ENCODE measurements at regions not wholly inside any gene's neighbourhood (a gene's known extent, or its start where the extent isn't known, plus 50 kb on each side); places are given as distances from the start of the nearest gene placed in this dataset.
A peak's percentile ranks its signal among the peaks of the same experiment; 100 is the strongest.
"Not testable (repeated sequence)": the region's sequence is repeated elsewhere in the genome, so short reads cannot be mapped to it uniquely, and the experiment has no call there.

DNA sequence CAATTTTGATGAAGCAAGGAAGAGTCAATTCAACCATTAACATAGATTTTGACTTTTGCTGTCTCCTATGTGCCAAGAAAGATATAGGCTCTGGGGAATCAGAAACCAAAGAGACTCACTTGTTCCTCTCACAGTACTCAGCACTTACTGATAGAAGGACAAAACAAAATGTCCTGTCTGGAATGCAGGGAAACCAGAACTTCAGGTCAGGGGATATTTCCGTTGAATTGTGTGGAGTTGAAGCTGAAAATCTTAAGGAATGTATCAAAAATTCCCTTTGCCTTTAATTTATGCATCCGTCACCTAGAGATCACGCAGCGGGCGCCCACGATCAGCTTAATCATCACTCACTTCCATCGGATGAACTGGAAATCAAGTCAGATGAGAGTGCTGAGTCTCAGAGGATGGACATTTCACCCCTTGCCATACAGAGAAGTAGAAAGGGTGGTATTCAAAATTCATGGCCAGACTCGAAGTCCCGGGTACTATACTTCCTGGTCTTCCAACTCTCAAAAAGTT lies 63.2 kb upstream of the ALDH3B2 start:
- not testable (repeated sequence) for H3K4me2 ChIP-seq (ENCODE audit: low read length); H3K9me3 ChIP-seq (ENCODE audit: control insufficient read depth, insufficient read depth, low read length); H3K36me3 ChIP-seq (ENCODE audit: control insufficient read depth, low read length); H4K20me1 ChIP-seq (ENCODE audit: control insufficient read depth, insufficient read depth, low read depth, low read length); H3K79me2 ChIP-seq (ENCODE audit: control insufficient read depth, low read length); H3K4me3 ChIP-seq (ENCODE audit: low read length); H3K4me1 ChIP-seq (ENCODE audit: control insufficient read depth, low read length); H3F3A ChIP-seq (ENCODE audit: control insufficient read depth, insufficient read depth); H3K27ac ChIP-seq (ENCODE audit: low read depth, low read length); H3K27me3 ChIP-seq (ENCODE audit: control insufficient read depth, low read length); H3K9me2 ChIP-seq (replicated peaks; ENCODE audit: control insufficient read depth, low read length)

DNA sequence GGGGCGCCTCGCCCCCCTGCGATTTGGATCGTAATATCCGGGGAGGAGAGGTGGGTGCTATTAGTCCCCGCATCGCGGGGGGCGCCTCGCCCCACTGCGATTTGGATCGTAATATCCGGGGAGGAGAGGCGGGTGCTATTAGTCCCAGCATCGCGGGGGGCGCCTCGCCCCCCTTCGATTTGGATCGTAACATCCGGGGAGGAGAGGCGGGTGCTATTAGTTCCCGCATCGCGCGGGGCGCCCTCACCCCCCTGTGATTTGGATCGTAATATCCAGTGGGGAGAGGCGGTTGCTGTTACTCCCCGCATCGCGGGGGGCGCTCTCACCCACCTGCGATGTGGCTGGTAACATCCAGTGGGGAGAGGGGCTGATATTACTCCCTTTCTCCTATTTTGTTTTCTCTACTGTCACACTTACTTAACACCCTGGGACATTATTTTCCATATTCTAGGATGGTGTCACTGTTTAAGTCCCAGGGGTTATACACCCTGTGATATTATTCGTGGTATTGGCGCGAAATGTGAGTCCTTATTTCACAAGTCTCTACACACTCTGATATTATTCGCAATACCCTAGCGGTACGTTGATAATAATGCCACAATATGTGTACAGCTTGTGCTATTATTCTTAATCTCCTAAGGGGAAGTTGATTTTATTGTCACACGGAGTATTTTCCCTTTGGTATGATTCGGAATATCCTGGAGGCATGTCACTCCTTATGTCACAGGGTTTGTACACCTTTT lies 57.8 kb upstream of the ALDH3B2 start:
- no peak overlapping the region for H3K4me3 ChIP-seq (ENCODE audit: low read length)
- H3K9me3 ChIP-seq (ENCODE audit: control insufficient read depth, insufficient read depth, low read length) = no peaks in the 10 kb centered on the region

DNA sequence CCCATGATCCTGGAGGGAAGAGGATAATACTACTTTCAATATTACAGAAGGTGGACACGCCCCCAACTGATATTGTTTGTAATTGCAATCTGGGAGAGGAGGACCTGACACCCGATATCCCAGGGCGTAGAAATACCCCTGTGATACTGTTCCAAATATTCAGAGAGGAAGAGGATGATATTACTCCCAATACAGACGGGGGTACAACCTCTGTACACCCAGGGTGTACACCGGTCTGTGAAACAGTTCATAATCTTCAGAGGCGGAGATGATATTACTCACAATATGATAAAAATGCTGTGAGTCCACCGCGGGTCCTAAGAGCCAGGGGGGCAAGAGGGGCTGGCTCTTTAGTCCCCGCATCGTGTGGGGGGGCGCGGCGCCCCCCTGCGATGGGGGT lies 57.2 kb upstream of the ALDH3B2 start:
- Histone ChIP-seq H3K27ac (ENCODE audit: low read depth, low read length) (no peak overlapping the region), H3K4me3 (ENCODE audit: low read length) (no peak overlapping the region), H3F3A (ENCODE audit: control insufficient read depth, insufficient read depth) (no peaks in the 10 kb centered on the region), H3K4me2 (ENCODE audit: low read length) (no peak overlapping the region), H3K9me2 (replicated peaks; ENCODE audit: control insufficient read depth, low read length) (no peaks in the 10 kb centered on the region), H4K20me1 (ENCODE audit: control insufficient read depth, insufficient read depth, low read depth, low read length) (no peaks in the 10 kb centered on the region), H3K4me1 (ENCODE audit: control insufficient read depth, low read length) (peaks cover 4% of the 10 kb centered on the region), H3K27me3 (ENCODE audit: control insufficient read depth, low read length) (no peaks in the 10 kb centered on the region), H3K36me3 (ENCODE audit: control insufficient read depth, low read length) (no peaks in the 10 kb centered on the region), H3K79me2 (ENCODE audit: control insufficient read depth, low read length) (no peaks in the 10 kb centered on the region), H3K9me3 (ENCODE audit: control insufficient read depth, insufficient read depth, low read length) (no peaks in the 10 kb centered on the region)
- no peak for TF ChIP-seq EZH2phosphoT487 (IDR thresholded peaks at IDR 0.05; ENCODE audit: borderline replicate concordance, low read length)
- TF ChIP-seq, protein P1, sequence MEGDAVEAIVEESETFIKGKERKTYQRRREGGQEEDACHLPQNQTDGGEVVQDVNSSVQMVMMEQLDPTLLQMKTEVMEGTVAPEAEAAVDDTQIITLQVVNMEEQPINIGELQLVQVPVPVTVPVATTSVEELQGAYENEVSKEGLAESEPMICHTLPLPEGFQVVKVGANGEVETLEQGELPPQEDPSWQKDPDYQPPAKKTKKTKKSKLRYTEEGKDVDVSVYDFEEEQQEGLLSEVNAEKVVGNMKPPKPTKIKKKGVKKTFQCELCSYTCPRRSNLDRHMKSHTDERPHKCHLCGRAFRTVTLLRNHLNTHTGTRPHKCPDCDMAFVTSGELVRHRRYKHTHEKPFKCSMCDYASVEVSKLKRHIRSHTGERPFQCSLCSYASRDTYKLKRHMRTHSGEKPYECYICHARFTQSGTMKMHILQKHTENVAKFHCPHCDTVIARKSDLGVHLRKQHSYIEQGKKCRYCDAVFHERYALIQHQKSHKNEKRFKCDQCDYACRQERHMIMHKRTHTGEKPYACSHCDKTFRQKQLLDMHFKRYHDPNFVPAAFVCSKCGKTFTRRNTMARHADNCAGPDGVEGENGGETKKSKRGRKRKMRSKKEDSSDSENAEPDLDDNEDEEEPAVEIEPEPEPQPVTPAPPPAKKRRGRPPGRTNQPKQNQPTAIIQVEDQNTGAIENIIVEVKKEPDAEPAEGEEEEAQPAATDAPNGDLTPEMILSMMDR (IDR thresholded peaks at IDR 0.05; ENCODE audit: low read depth, low read length, poor library complexity, severe bottlenecking) = no peak

More for the DNA sequence above, 57.8 kb upstream of the ALDH3B2 start:
- TF ChIP-seq EZH2phosphoT487 (IDR thresholded peaks at IDR 0.05; ENCODE audit: borderline replicate concordance, low read length) = no peak
- TF ChIP-seq, protein P1 (IDR thresholded peaks at IDR 0.05; ENCODE audit: low read depth, low read length, poor library complexity, severe bottlenecking) = peak; percentile 34
- Histone ChIP-seq H4K20me1 (ENCODE audit: control insufficient read depth, insufficient read depth, low read depth, low read length) (no peaks in the 10 kb centered on the region), H3K27ac (ENCODE audit: low read depth, low read length) (no peak overlapping the region), H3K9me2 (replicated peaks; ENCODE audit: control insufficient read depth, low read length) (no peaks in the 10 kb centered on the region), H3K27me3 (ENCODE audit: control insufficient read depth, low read length) (no peaks in the 10 kb centered on the region), H3K79me2 (ENCODE audit: control insufficient read depth, low read length) (no peaks in the 10 kb centered on the region), H3K4me1 (ENCODE audit: control insufficient read depth, low read length) (peaks cover 4% of the 10 kb centered on the region), H3K4me2 (ENCODE audit: low read length) (no peak overlapping the region), H3F3A (ENCODE audit: control insufficient read depth, insufficient read depth) (no peaks in the 10 kb centered on the region), H3K36me3 (ENCODE audit: control insufficient read depth, low read length) (no peaks in the 10 kb centered on the region)

DNA sequence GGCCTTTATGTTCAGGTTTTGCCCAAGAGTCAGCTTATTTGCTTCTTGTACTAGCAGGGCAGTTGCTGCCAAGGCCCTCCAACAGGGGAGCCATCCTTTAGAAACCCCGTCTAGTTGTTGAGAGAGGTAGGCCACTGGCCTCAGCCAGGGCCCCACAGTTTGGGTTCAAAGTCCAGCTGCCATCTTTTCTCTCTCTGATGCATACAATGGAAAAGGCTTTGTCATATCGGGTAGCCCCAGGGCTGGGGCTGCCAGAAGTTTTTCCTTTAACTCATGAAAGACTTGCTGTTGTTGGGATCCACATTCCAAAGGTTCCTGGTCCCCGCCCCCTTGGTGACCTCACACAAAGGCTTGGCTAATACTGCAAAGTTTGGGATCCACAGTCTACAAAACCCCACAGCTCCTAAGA lies 53.7 kb upstream of the ALDH3B2 start:
- not testable (repeated sequence) for H3K4me1 ChIP-seq (ENCODE audit: control insufficient read depth, low read length); H3K4me2 ChIP-seq (ENCODE audit: low read length); H3K36me3 ChIP-seq (ENCODE audit: control insufficient read depth, low read length); H4K20me1 ChIP-seq (ENCODE audit: control insufficient read depth, insufficient read depth, low read depth, low read length); H3K79me2 ChIP-seq (ENCODE audit: control insufficient read depth, low read length); H3K9me3 ChIP-seq (ENCODE audit: control insufficient read depth, insufficient read depth, low read length); H3K9me2 ChIP-seq (replicated peaks; ENCODE audit: control insufficient read depth, low read length); H3K4me3 ChIP-seq (ENCODE audit: low read length); H3K27me3 ChIP-seq (ENCODE audit: control insufficient read depth, low read length); H3F3A ChIP-seq (ENCODE audit: control insufficient read depth, insufficient read depth); H3K27ac ChIP-seq (ENCODE audit: low read depth, low read length)

DNA sequence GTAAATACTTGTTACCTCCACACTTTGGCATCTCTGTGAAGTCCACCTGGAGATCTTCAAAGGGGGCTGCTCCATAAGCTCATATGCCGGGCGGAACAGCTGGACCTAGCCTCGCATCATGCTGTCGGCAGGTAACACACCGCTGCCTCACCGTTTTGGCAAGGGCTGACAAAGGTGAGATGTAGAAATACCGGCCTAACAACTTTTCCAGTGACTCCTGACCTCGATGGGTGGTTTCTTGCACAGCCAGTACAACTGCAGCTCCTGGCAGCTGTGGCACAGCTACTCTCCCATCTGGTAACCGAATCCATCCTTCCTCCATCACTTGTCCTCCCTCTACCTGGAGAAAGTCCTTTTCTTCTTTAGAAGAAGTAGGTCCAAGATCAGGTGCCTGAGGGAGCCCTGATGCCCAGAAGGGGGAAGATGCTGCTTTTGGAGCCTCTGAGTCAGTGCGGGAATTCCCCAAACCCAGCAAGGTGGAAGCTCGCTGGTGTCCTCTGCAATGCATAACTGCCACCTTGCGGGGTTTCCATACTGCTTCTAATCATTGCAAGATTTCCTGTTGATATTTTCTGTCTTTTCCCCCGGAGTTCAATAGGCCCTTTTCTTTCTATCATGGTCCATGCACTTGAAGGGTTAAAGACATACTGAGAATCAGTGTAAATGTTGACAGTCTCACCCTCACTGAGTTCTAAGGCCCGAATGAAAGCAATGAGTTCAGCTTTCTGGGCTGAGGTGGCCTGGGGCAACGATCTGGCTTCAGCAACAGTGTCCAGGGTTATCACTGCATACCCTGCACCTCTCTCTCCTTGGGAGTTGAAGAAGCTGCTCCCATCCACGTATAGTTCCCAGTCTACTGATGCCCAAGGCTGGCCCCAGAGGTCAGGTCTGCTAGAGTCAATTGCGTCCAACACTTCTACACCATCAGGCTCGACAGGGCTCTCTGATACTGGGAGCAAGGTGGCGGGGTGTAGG lies 52.9 kb upstream of the ALDH3B2 start:
- not testable (repeated sequence) for H3K9me2 ChIP-seq (replicated peaks; ENCODE audit: control insufficient read depth, low read length); H3K9me3 ChIP-seq (ENCODE audit: control insufficient read depth, insufficient read depth, low read length); H3K4me3 ChIP-seq (ENCODE audit: low read length); H3F3A ChIP-seq (ENCODE audit: control insufficient read depth, insufficient read depth); H3K36me3 ChIP-seq (ENCODE audit: control insufficient read depth, low read length); H3K4me2 ChIP-seq (ENCODE audit: low read length); H3K27me3 ChIP-seq (ENCODE audit: control insufficient read depth, low read length); H3K4me1 ChIP-seq (ENCODE audit: control insufficient read depth, low read length); H4K20me1 ChIP-seq (ENCODE audit: control insufficient read depth, insufficient read depth, low read depth, low read length); H3K27ac ChIP-seq (ENCODE audit: low read depth, low read length); H3K79me2 ChIP-seq (ENCODE audit: control insufficient read depth, low read length)
